K562 (cell line): ENCODE measurements at regions not wholly inside any gene's neighbourhood (a gene's known extent, or its start where the extent isn't known, plus 50 kb on each side); places are given as distances from the start of the nearest gene placed in this dataset.

ENCODE experiments used
- ZNF407 ChIP-seq: fragments of 450-650 bp; IDR thresholded peaks from 2 replicates; pipeline ENCODE4 v1.6.1; 2016; ENCODE audit warnings: low read depth
- TF ChIP-seq, protein P1 (sequence below): fragments of 250-450 bp; sonication (Bioruptor Pico); IDR thresholded peaks from 2 replicates; pipeline ENCODE4 v1.8.0; 2022; ENCODE audit warnings: inconsistent platforms

GRCh38 chrX:40373025-40373424, 207.7 kb upstream of the ATP6AP2 start (continued):
- no peak for TF ChIP-seq ZNF407
- TF ChIP-seq, protein P1, sequence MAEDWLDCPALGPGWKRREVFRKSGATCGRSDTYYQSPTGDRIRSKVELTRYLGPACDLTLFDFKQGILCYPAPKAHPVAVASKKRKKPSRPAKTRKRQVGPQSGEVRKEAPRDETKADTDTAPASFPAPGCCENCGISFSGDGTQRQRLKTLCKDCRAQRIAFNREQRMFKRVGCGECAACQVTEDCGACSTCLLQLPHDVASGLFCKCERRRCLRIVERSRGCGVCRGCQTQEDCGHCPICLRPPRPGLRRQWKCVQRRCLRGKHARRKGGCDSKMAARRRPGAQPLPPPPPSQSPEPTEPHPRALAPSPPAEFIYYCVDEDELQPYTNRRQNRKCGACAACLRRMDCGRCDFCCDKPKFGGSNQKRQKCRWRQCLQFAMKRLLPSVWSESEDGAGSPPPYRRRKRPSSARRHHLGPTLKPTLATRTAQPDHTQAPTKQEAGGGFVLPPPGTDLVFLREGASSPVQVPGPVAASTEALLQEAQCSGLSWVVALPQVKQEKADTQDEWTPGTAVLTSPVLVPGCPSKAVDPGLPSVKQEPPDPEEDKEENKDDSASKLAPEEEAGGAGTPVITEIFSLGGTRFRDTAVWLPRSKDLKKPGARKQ (CRISPR knock-in tag): no peak
